ENCODE measurements at regions not wholly inside any gene's neighbourhood (a gene's known extent, or its start where the extent isn't known, plus 50 kb on each side); places are given as distances from the start of the nearest gene placed in this dataset.

- Histone ChIP-seq H3K27me3 (ENCODE audit: insufficient read depth, low read length) (no peaks in the 10 kb centered on the region), H3K4me3 (ENCODE audit: low read length) (no peak overlapping the region), H3K36me3 (ENCODE audit: insufficient read depth, low read length) (no peaks in the 10 kb centered on the region), H2AFZ (ENCODE audit: low read depth, low read length) (no peak overlapping the region), H3K4me1 (ENCODE audit: insufficient read depth, low read length) (no peaks in the 10 kb centered on the region), H3K9me3 (ENCODE audit: low read length) (no peaks in the 10 kb centered on the region)
Measured at GRCh38 chr1:55751776-55752175, 536.6 kb upstream of the USP24 start.

GRCh38 chr1:55750628-55750995, 535.4 kb upstream of the USP24 start:
- Histone ChIP-seq H3K27me3 (ENCODE audit: insufficient read depth, low read length) (no peaks in the 10 kb centered on the region), H2AFZ (ENCODE audit: low read depth, low read length) (no peak overlapping the region), H3K9me3 (ENCODE audit: low read length) (no peaks in the 10 kb centered on the region), H3K36me3 (ENCODE audit: insufficient read depth, low read length) (no peaks in the 10 kb centered on the region), H3K4me3 (ENCODE audit: low read length) (no peak overlapping the region), H3K4me1 (ENCODE audit: insufficient read depth, low read length) (no peaks in the 10 kb centered on the region)

- Histone ChIP-seq H2AFZ (ENCODE audit: low read depth, low read length) (no peak overlapping the region), H3K27me3 (ENCODE audit: insufficient read depth, low read length) (no peaks in the 10 kb centered on the region), H3K4me3 (ENCODE audit: low read length) (no peak overlapping the region), H3K9me3 (ENCODE audit: low read length) (no peaks in the 10 kb centered on the region), H3K4me1 (ENCODE audit: insufficient read depth, low read length) (no peaks in the 10 kb centered on the region), H3K36me3 (ENCODE audit: insufficient read depth, low read length) (no peaks in the 10 kb centered on the region)
Measured at GRCh38 chr1:55749975-55750627, 534.9 kb upstream of the USP24 start.

- Histone ChIP-seq H2AFZ (ENCODE audit: low read depth, low read length) (no peak overlapping the region), H3K9me3 (ENCODE audit: low read length) (no peaks in the 10 kb centered on the region), H3K4me1 (ENCODE audit: insufficient read depth, low read length) (no peaks in the 10 kb centered on the region), H3K4me3 (ENCODE audit: low read length) (no peak overlapping the region), H3K27me3 (ENCODE audit: insufficient read depth, low read length) (no peaks in the 10 kb centered on the region), H3K36me3 (ENCODE audit: insufficient read depth, low read length) (no peaks in the 10 kb centered on the region)
Measured at GRCh38 chr1:55747408-55747841, 532.3 kb upstream of the USP24 start.

GRCh38 chr1:55746710-55747109, 531.5 kb upstream of the USP24 start:
- Histone ChIP-seq H3K27me3 (ENCODE audit: insufficient read depth, low read length) (no peaks in the 10 kb centered on the region), H2AFZ (ENCODE audit: low read depth, low read length) (no peak overlapping the region), H3K9me3 (ENCODE audit: low read length) (no peaks in the 10 kb centered on the region), H3K36me3 (ENCODE audit: insufficient read depth, low read length) (no peaks in the 10 kb centered on the region), H3K4me1 (ENCODE audit: insufficient read depth, low read length) (no peaks in the 10 kb centered on the region), H3K4me3 (ENCODE audit: low read length) (no peak overlapping the region)

- Histone ChIP-seq H2AFZ (ENCODE audit: low read depth, low read length) (no peak overlapping the region), H3K4me1 (ENCODE audit: insufficient read depth, low read length) (no peaks in the 10 kb centered on the region), H3K27me3 (ENCODE audit: insufficient read depth, low read length) (no peaks in the 10 kb centered on the region), H3K9me3 (ENCODE audit: low read length) (no peaks in the 10 kb centered on the region), H3K36me3 (ENCODE audit: insufficient read depth, low read length) (no peaks in the 10 kb centered on the region), H3K4me3 (ENCODE audit: low read length) (no peak overlapping the region)
Measured at GRCh38 chr1:55741516-55741915, 526.4 kb upstream of the USP24 start.

- H3K9me3 ChIP-seq (ENCODE audit: low read length): no peaks in the 10 kb centered on the region
- no peak overlapping the region for H3K4me3 ChIP-seq (ENCODE audit: low read length)
- H3K27me3 ChIP-seq (ENCODE audit: insufficient read depth, low read length): no peaks in the 10 kb centered on the region
- H3K36me3 ChIP-seq (ENCODE audit: insufficient read depth, low read length): no peaks in the 10 kb centered on the region
- no peaks in the 10 kb centered on the region for H3K4me1 ChIP-seq (ENCODE audit: insufficient read depth, low read length)
- H2AFZ ChIP-seq (ENCODE audit: low read depth, low read length): no peak overlapping the region
Measured at GRCh38 chr1:55735106-55735505, 519.9 kb upstream of the USP24 start.

GRCh38 chr1:55726994-55727393, 511.8 kb upstream of the USP24 start:
- Histone ChIP-seq H3K4me1 (ENCODE audit: insufficient read depth, low read length) (no peaks in the 10 kb centered on the region), H3K36me3 (ENCODE audit: insufficient read depth, low read length) (no peaks in the 10 kb centered on the region), H2AFZ (ENCODE audit: low read depth, low read length) (no peak overlapping the region), H3K9me3 (ENCODE audit: low read length) (no peaks in the 10 kb centered on the region), H3K27me3 (ENCODE audit: insufficient read depth, low read length) (no peaks in the 10 kb centered on the region), H3K4me3 (ENCODE audit: low read length) (no peak overlapping the region)

- no peak overlapping the region for H3K4me3 ChIP-seq (ENCODE audit: low read length)
- H3K4me1 ChIP-seq (ENCODE audit: insufficient read depth, low read length): no peaks in the 10 kb centered on the region
- H3K36me3 ChIP-seq (ENCODE audit: insufficient read depth, low read length): no peaks in the 10 kb centered on the region
- H2AFZ ChIP-seq (ENCODE audit: low read depth, low read length): no peak overlapping the region
- H3K27me3 ChIP-seq (ENCODE audit: insufficient read depth, low read length): no peaks in the 10 kb centered on the region
- H3K9me3 ChIP-seq (ENCODE audit: low read length): no peaks in the 10 kb centered on the region
Measured at GRCh38 chr1:55725378-55725777, 510.2 kb upstream of the USP24 start.

GRCh38 chr1:55724551-55725325, 509.6 kb upstream of the USP24 start:
- Histone ChIP-seq H3K4me1 (ENCODE audit: insufficient read depth, low read length) (no peaks in the 10 kb centered on the region), H3K4me3 (ENCODE audit: low read length) (no peak overlapping the region), H2AFZ (ENCODE audit: low read depth, low read length) (no peak overlapping the region)

GRCh38 chr1:55723001-55723400, 507.8 kb upstream of the USP24 start:
- Histone ChIP-seq H3K4me1 (ENCODE audit: insufficient read depth, low read length) (no peaks in the 10 kb centered on the region), H3K4me3 (ENCODE audit: low read length) (no peak overlapping the region), H3K9me3 (ENCODE audit: low read length) (no peaks in the 10 kb centered on the region), H3K36me3 (ENCODE audit: insufficient read depth, low read length) (no peaks in the 10 kb centered on the region), H2AFZ (ENCODE audit: low read depth, low read length) (no peak overlapping the region), H3K27me3 (ENCODE audit: insufficient read depth, low read length) (no peaks in the 10 kb centered on the region)

More at GRCh38 chr1:55724551-55725325, 509.6 kb upstream of the USP24 start:
- Histone ChIP-seq H3K9me3 (ENCODE audit: low read length) (no peaks in the 10 kb centered on the region), H3K36me3 (ENCODE audit: insufficient read depth, low read length) (no peaks in the 10 kb centered on the region), H3K27me3 (ENCODE audit: insufficient read depth, low read length) (no peaks in the 10 kb centered on the region)

GRCh38 chr1:55720261-55720660, 505.1 kb upstream of the USP24 start:
- H3K36me3 ChIP-seq (ENCODE audit: insufficient read depth, low read length): no peaks in the 10 kb centered on the region
- H3K4me3 ChIP-seq (ENCODE audit: low read length): no peak overlapping the region
- no peaks in the 10 kb centered on the region for H3K4me1 ChIP-seq (ENCODE audit: insufficient read depth, low read length)
- no peaks in the 10 kb centered on the region for H3K27me3 ChIP-seq (ENCODE audit: insufficient read depth, low read length)
- H2AFZ ChIP-seq (ENCODE audit: low read depth, low read length): no peak overlapping the region
- H3K9me3 ChIP-seq (ENCODE audit: low read length): no peaks in the 10 kb centered on the region

- Histone ChIP-seq H3K4me1 (ENCODE audit: insufficient read depth, low read length) (no peaks in the 10 kb centered on the region), H3K27me3 (ENCODE audit: insufficient read depth, low read length) (no peaks in the 10 kb centered on the region), H3K9me3 (ENCODE audit: low read length) (no peaks in the 10 kb centered on the region), H2AFZ (ENCODE audit: low read depth, low read length) (no peak overlapping the region), H3K4me3 (ENCODE audit: low read length) (no peak overlapping the region), H3K36me3 (ENCODE audit: insufficient read depth, low read length) (no peaks in the 10 kb centered on the region)
Measured at GRCh38 chr1:55718758-55719671, 503.9 kb upstream of the USP24 start.

Data from neuron (in vitro differentiated cells).